Breast epithelium (tissue), 4 donors: ENCODE measurements at regions not wholly inside any gene's neighbourhood (a gene's known extent, or its start where the extent isn't known, plus 50 kb on each side); places are given as distances from the start of the nearest gene placed in this dataset.
"Not testable (repeated sequence)": the region's sequence is repeated elsewhere in the genome, so short reads cannot be mapped to it uniquely, and the experiment has no call there.

ENCODE experiments used
- DNase-seq, 2 donors: peaks; one replicate each; pipeline ENCODE4 v3.0.0-alpha.2; 2019; ENCODE audit warnings: low spot score in 2 of 2
- H3K27ac ChIP-seq, 2 donors: fragments of 200-600 bp; sonication (generic) in 1 of 2; one replicate each; pipeline ENCODE4 v1.5.1; 2016 to 2019; ENCODE audit warnings: mild to moderate bottlenecking in 1 of 2
- H3K27me3 ChIP-seq, 2 donors: fragments of 200-600 bp; sonication (generic) in 1 of 2; one replicate each; pipeline versions ENCODE4 v1.5.1 to v1.6.0; 2017 to 2019; ENCODE audit warnings: control low read depth in 1 of 2, mild to moderate bottlenecking in 1 of 2
- H3K36me3 ChIP-seq: fragments of 200-600 bp; one replicate; pipeline ENCODE4 v1.5.1; 2019
- H3K4me1 ChIP-seq, 2 donors: fragments of 200-600 bp; sonication (generic); one replicate each; pipeline ENCODE4 v1.5.1; 2016 to 2019; ENCODE audit warnings: control low read depth in 1 of 2
- H3K4me3 ChIP-seq, 3 donors: fragments of 200-600 bp; sonication (generic); 1 replicate in 2 of 3; 2 replicates in 1 of 3; pipeline ENCODE4 v1.5.1; 2016 to 2019; ENCODE audit warnings: mild to moderate bottlenecking in 3 of 3, moderate library complexity in 2 of 3
- H3K9me3 ChIP-seq, 2 donors: fragments of 200-600 bp; sonication (generic) in 1 of 2; one replicate each; pipeline ENCODE4 v1.5.1; 2016 to 2019; ENCODE audit warnings: control low read depth in 1 of 2
- CTCF ChIP-seq, 3 donors: fragments of 450-650 bp; IDR thresholded peaks; one replicate each; pipeline ENCODE4 v1.5.1; 2016 to 2017; ENCODE audit warnings: antibody characterized with exemption in 3 of 3, mild to moderate bottlenecking in 3 of 3, moderate library complexity in 3 of 3
- POLR2A ChIP-seq: fragments of 450-650 bp; IDR thresholded peaks from one replicate; pipeline ENCODE4 v1.6.1; 2016; ENCODE audit warnings: antibody characterized with exemption, mild to moderate bottlenecking, moderate library complexity
- POLR2AphosphoS5 ChIP-seq, 3 donors: sonication (generic); formaldehyde crosslinking; IDR thresholded peaks; one replicate each; pipeline ENCODE4 v1.6.1; 2017; ENCODE audit warnings: antibody characterized with exemption in 3 of 3
- intact Hi-C: fragments of 100-400 bp; cut with DNase I; formaldehyde crosslinking; loops from one replicate; pipeline ENCODE4 v1.15.1; 2023; ENCODE audit warnings: low total_unique reads

DNA sequence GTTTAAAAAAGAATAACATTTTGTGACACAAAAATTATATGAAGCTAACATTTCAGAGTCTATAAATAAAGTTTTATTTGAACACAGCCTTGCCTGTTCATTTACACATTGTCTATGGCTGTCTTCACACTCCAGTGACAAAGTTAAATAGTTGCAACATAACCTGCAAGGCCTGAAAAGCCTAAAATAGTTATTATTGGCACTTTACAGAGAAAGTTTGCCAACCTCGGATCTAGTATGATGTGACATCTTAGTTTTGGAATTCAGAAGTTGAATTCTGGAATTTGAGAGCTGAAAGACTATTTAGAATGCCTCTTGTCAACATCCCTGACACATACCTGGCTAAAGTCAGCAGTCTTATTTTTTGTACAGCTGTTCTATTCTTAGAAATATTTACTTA lies 68.3 kb downstream of the DYRK2 start:
- intact Hi-C loops = no loop called here
- no peaks in the 10 kb centered on the region for H3K9me3 ChIP-seq
- H3K4me1 ChIP-seq = peaks cover 0 to 8% of the 10 kb centered on the region in 2 donors
- no peaks in the 10 kb centered on the region for H3K36me3 ChIP-seq
- no peak overlapping the region for H3K27ac ChIP-seq
- no peaks in the 10 kb centered on the region for H3K27me3 ChIP-seq
- TF ChIP-seq CTCF (IDR thresholded peaks at IDR 0.05) = no peak
- no peak for TF ChIP-seq POLR2A
- no peak for TF ChIP-seq POLR2AphosphoS5 (IDR thresholded peaks at IDR 0.05)
- DNase-seq = no peak
- no peak overlapping the region for H3K4me3 ChIP-seq

- H3K9me3 ChIP-seq, DNase-seq, H3K4me1 ChIP-seq, H3K27ac ChIP-seq, H3K27me3 ChIP-seq, H3K36me3 ChIP-seq, intact Hi-C loops, H3K4me3 ChIP-seq: not testable (repeated sequence)
Measured at GRCh38 chr12:67719303-67719702, 70.8 kb downstream of the DYRK2 start.

DNA sequence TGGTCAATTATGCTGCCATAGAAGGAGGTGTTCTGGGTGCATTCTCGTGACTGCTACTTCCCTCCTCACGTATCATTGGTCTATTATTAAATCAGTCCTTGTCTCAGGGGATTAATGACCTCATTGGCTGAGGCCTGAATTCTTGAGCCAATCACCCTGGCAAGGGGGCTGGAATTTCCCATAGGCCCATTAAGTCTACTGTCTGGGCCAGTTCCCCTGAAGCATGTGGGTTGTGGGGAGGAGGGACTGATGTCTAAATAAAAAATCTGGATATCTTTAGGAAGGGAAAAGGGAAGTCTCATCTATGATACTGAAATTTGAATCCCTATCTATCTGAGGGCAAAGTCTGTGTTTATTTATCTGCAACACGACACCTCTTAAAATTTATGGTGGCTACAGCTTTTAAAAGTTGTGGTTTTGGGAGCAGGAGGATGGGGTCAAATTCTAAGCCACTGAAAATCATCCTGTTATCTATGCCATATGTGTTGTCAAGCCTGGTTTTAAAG lies 71.9 kb downstream of the DYRK2 start:
- peaks cover 0 to 8% of the 10 kb centered on the region in 2 donors for H3K4me1 ChIP-seq
- no peak for DNase-seq
- no peaks in the 10 kb centered on the region for H3K36me3 ChIP-seq
- TF ChIP-seq CTCF (IDR thresholded peaks at IDR 0.05) (no peak), POLR2AphosphoS5 (IDR thresholded peaks at IDR 0.05) (no peak), POLR2A (no peak)
- no peaks in the 10 kb centered on the region for H3K9me3 ChIP-seq
- intact Hi-C loops = no loop called here
- no peak overlapping the region for H3K27ac ChIP-seq
- H3K4me3 ChIP-seq = no peak overlapping the region
- H3K27me3 ChIP-seq = no peaks in the 10 kb centered on the region

- Histone ChIP-seq H3K4me1 (peaks cover 0 to 8% of the 10 kb centered on the region in 2 donors), H3K9me3 (no peaks in the 10 kb centered on the region), H3K27ac (no peak overlapping the region), H3K36me3 (no peaks in the 10 kb centered on the region), H3K27me3 (no peaks in the 10 kb centered on the region), H3K4me3 (no peak overlapping the region)
- no peak for DNase-seq
- intact Hi-C loops = no loop called here
- TF ChIP-seq POLR2A = no peak
- TF ChIP-seq POLR2AphosphoS5 (IDR thresholded peaks at IDR 0.05) = no peak
- TF ChIP-seq CTCF (IDR thresholded peaks at IDR 0.05) = no peak
Measured at GRCh38 chr12:67721248-67721647, 72.7 kb downstream of the DYRK2 start.

- no peak overlapping the region for H3K4me3 ChIP-seq
Measured at GRCh38 chr12:67722296-67722695, 73.8 kb downstream of the DYRK2 start.

More at GRCh38 chr12:67722296-67722695, 73.8 kb downstream of the DYRK2 start:
- Histone ChIP-seq H3K4me1 (peaks cover 0 to 8% of the 10 kb centered on the region in 2 donors), H3K9me3 (no peaks in the 10 kb centered on the region), H3K27me3 (no peaks in the 10 kb centered on the region), H3K27ac (no peak overlapping the region), H3K36me3 (no peaks in the 10 kb centered on the region)
- no peak for TF ChIP-seq CTCF (IDR thresholded peaks at IDR 0.05)
- no peak for TF ChIP-seq POLR2A
- no peak for TF ChIP-seq POLR2AphosphoS5 (IDR thresholded peaks at IDR 0.05)
- intact Hi-C loops = no loop called here
- DNase-seq = no peak
